COLO668 (cell line): ENCODE measurements at regions not wholly inside any gene's neighbourhood (a gene's known extent, or its start where the extent isn't known, plus 50 kb on each side); places are given as distances from the start of the nearest gene placed in this dataset.
"Not testable (repeated sequence)": the region's sequence is repeated elsewhere in the genome, so short reads cannot be mapped to it uniquely, and the experiment has no call there.

Source experiments
- DNase-seq: peaks from one replicate; lab custom pipeline; 2025; ENCODE audit not compliant: unreplicated experiment; lab: John Stamatoyannopoulos, UW

DNA sequence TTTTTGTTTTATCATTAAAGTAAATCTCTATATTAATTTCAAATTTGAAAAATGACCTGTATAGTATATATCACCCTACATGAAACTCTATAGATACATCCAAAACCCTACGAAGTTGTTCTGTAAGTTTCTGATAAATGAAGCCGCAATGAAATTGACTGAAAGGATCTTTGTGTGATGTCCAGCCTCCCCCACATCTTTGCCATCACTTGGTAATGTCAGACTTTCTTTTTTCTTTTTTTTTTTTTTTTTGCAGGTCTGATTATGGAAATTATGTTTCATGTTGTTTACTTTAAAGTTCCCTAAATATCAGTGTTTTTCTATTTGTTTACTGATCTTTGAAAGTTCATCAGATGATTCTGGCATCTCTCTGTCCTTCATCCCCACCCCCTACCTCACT is 155.6 kb upstream of the CDH4 start:
- no peak for DNase-seq

DNA sequence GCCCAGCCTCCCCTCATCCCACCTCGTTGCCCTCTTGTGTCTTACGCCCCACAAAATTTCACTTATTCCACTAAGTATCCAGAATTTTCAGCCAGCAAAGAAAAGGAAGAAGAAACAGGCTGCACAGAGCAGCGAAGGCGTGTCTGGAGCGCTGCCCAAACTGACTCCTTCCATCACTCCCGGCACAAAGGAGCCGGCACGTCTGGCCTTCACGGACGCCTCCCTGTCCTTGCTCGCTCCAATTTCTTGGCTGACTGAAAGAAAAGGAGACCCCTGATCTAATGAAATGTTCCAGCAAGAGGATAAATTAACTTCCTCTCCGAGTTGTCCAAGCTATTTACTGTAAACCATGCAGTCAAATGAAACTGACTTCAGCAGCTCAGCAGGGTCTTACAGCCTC is 152.3 kb upstream of the CDH4 start:
- no peak for DNase-seq

DNA sequence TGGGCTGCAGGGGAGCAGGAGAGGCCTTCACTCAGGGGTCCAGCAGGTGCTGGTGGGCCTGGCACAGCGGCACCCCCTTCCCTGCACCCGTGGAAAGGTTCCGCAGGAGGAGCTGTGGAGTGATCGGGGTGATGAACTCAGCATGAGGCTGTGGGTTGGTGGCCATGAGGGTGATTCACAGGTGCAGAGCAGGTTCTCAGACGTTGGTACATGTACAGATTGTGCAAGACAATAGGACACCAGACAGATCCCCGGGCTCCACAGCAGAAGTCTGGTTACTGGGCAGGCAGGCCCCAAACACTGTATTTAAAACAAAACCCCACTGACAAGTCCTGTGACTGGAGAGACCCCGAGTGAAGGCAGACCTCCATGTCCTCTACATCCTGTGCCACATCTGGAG is 151.6 kb upstream of the CDH4 start:
- no peak for DNase-seq

DNA sequence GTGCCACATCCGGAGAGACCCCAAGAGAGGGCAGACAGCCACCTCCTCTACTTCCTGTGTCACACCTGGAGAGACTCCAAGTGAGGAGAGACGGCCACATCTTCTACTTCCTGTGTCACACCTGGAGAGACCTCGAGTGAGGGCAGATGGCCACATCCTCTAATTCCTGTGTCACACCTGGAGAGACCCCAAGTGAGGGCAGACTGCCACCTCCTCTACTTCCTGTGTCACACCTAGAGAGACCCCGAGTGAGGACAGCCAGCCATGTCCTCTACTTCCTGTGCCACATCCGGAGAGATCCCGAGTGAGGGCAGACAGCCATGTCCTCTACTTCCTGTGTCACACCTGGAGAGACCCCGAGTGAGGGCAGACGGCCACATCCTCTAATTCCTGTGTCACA is 150.7 kb upstream of the CDH4 start:
- not testable (repeated sequence) for DNase-seq

DNA sequence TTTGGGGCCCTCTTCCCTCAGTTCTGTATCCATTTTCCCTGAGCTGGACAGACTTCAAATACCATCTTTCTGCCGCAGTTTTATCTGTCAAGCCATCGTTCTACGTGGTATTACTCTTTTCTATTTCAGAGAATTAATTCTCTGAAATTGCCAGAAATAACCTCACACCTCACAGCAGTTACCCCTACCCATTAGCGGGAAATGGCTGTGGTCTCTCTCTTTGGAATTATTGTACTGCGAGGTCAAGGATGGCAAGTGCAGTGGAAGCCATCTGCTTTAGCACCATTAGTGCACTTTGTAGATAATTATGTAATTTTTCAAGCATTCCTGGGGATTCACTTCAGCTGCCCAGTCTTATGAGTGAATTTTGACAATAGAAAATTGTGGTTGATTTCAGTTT is 147.8 kb upstream of the CDH4 start:
- DNase-seq: no peak

DNA sequence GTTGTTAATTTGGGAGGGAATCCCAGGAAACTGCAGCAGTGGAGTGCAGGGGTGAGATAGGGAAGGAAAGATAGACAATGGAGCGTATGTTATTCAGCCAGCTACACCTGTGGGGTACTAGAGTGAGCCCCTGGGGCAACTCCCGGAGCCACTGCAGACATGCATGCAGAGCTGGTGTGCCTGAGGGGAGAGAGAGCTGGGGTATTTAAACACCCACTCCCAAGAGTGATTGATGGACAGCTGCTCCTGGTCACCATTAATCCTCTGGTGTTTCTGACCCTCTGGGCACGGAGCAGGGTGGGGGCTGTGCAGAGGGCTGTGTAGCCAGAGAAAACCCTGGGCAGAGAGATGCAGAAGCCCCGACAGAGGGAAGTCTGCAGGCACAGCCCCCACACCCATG is 146.7 kb upstream of the CDH4 start:
- no peak for DNase-seq

DNA sequence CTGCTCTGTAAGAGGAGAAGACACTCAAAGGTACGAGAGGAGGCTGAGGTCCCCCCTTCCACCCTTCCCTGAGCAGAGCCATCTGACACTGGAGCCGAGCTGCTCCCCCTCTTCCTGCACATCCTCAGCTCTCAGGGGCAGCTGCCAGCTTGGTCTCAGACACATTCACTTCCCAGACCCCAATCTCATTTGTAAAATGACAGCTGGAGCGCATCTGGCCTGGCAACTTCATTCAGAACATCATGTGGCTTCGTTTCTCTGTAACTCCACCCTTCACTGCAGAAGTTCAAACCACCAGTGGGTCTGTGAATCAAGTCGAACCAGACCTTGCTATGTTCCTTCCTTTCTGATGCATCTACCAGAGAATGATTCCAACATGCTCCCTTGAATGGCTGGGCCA is 145.6 kb upstream of the CDH4 start:
- no peak for DNase-seq

DNA sequence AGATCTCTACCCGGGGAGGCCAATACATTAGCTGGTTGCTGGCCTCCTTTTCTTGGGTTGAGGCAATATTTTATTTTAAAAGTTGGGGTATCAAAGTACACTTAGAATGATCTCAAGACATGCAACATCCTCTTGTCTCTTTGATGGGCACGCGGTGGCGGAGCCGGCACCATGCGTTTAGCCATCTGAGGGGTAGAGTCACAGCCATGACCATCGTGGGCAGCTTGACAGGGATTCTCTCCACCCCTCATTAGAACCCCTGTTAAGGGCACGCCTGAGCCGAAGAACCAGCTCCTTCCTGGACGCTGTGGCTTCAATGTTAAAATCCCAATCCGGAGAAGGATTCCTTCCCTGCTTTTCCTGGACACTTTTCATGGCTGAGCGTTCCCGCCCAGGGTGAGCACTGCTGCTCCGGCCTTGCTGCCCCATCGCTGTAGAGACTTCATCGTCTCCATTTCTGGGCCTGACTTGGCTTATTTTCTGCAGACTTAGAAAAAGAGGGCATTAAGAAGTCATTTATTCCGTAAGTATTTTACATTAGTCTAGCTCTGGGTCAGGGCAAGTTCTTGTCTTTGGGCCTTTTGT is 142.7 kb upstream of the CDH4 start:
- no peak for DNase-seq

DNA sequence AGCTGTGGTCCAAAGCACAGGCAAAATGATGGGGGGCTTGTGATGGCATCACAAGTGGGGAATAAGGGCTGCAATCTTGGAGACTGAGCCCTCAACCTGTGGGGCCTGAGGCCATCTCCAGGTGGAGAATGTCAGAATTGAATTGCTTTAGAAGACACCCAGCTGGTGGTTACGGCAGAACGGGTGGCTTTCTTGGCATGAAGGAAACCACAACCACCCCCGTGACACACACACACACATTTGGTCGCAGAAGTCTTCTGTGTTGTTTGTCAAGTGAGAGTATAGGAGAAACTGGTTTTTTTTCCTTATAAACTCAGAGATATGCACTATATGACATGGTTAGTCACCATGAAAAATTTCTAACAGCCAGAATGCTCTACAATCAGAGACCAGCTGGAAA is 139.5 kb upstream of the CDH4 start:
- no peak for DNase-seq

DNA sequence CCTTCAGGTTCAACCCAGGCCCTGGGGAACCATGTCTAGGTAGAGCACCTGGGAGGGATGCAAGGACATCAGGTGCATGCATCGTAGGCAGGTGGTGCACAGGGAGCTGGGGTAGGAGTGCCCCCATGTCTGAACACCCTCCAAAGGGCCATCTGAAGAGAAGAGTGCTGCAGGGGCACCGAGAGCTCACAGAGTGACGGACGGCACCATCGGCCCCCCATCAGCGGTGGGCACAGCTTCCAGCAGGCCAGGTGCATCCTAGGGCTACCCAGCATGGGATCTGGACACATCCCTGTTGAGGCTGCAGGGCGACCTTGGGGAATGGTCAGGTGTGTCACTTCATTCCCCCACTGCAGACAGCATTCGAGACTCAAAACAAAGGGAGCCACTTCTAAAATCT is 138.3 kb upstream of the CDH4 start:
- DNase-seq: no peak

DNA sequence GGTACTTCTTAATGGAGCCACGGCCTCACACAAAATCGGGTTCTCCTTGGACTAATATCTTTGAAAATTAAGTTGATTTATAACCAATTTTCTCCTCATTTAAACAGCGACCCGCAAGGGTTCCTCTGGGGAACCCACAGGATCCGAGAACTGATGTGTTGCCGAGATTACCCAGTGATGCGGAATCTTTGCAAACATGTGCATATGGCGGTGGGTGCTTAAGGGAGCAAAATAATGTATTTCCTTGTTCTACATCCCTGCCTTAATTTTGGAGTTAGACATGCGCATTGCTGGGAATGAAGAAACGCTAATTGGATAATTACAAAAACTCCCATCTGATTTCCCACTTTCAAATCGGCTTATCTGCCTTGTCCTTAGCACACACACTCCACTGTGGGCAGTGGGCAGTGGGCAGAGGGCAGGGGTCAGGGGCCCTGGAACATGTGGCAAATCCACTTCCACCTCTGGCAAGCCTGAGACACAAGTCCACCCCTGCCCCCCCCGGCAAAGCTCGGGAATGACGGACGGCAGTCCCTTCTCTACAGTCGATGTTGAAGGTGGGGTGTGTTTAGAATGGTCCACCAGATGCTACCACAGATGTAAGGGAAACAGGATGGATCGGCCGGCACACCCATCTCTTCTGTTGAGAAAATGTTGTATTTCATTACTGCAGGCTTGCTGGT is 137.4 kb upstream of the CDH4 start:
- no peak for DNase-seq

DNA sequence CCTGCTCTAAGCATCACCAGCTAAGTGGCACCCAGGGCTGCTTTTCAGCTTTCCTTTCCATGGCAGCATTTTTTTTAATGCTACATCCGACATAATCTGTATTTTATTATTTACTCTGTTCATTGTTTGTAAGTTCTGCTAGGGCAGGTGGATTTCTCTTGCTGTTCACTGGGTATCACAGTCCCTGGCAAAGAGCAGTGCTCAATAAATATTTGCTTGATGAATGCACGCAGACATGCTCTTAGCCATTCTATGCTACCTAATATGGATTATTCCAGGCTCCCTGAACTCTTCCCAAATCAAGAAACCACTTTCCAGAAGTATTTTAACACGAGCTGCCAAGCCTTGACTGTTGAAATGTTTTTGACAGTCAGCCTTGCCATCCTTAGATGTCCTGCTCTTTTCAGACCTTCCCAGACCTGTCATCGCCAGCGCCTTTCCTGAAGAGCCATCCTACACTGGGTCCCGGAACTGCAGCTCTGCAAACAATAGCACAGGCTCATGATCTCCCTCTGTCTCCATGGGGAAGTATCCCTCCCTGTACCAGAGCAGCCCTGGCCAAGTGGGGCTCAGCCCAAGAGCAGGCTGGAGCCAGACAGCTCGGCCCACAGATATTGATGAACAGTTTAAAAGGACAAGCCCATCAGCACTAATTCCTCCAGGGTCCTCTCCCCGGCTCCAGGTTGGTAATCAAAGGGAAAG is 136.5 kb upstream of the CDH4 start:
- no peak for DNase-seq

DNA sequence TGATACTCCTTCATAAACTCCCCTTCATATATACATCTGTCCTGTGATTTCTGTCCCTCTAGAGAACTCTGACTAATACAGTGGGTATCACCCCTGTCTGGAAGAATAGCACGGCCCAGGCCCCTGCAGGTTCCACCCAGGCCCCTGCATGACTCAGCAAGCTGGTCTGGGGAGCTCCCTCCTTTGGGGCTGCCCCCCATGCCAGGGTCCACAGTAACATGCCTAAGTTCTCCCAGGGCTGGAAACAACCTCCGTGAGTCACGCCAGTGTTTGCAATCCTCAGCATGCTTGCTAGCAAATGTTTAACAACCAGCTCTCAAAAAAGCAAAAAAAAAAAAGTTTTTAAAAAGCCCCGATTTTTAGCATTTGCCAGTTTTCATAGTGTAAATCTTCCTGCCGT is 134.3 kb upstream of the CDH4 start:
- DNase-seq: no peak

DNA sequence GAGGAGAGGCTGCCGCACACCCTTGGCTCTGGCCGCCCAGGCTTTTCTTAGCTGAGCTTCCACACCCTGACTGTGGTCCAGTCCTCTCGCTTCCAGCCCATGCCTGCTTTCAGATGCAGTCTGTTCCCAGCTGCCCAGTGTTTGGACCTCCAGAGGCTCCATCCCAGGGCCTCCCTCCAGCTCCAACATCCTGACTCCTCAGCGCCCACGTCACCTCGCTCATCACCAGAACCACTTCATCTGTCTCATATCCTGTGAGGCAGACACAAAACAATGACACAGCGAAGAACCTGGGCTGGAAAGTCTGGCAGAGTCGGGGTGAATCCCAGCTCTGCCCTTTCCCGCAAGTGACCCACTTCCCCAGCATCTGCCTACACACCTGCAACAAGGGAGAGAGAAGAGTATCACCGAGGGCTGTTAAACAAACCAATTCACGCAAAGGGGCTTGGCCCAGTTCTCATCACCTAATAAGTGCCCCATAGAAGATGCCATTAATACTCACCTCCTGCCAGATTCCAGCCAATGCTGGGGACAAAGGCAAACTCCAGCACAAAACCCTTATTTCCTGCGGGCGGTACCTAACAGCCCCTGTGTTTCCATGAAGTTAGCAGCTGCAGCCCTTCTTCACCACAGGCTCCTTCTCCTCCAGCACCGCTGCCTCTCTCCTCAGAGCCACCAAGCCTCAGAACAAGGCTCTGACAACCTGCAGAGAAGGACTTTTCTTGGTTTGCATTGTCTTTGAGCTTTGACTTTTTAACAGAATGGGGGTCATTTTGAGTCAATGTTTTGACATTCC is 133.4 kb upstream of the CDH4 start:
- no peak for DNase-seq

DNA sequence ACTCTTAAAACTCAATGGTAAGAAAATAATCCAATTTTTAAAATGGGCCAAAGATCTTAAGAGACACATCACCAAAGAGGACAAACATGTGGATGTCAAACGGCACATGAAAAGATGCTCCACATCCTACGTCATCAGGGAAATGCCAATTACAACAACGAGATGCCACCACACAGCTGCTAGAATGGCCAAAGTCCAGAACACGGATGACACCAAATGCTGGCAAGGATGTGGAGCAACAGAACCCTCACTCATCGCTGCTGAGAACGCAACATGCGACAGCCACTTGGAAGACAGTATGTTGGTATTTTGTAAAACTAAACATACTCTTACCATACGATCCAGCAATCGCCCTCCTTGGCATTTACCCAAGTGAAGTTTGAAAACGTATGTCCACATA is 132.8 kb upstream of the CDH4 start:
- no peak for DNase-seq

DNA sequence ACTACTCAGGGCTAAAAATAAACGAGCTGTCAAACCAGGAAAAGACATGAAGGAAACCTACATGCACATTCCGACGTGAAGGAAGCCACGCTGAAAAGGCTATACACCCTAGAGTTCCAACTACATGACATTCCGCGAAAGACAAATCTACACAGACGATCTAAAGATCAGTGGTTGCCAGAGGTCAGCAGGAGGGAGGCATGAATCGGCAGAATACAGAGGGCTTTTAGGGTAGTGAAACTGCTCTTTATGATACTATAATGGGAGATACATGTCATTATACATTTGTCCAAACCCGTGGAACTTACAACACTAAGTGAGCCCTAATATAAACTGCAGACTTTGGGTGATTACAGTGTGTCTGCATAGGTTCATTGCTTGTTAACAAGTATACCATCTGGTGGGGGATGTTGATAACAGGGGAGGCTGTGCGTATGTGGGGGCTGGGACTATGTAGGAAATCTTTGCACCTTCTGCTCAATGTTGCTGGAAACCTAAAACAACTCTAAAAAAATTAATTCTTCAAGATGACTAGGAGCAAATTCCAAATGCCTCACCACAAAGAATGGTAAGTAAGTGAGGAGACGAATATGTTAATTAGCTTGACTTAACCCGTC is 132.2 kb upstream of the CDH4 start:
- DNase-seq: no peak

DNA sequence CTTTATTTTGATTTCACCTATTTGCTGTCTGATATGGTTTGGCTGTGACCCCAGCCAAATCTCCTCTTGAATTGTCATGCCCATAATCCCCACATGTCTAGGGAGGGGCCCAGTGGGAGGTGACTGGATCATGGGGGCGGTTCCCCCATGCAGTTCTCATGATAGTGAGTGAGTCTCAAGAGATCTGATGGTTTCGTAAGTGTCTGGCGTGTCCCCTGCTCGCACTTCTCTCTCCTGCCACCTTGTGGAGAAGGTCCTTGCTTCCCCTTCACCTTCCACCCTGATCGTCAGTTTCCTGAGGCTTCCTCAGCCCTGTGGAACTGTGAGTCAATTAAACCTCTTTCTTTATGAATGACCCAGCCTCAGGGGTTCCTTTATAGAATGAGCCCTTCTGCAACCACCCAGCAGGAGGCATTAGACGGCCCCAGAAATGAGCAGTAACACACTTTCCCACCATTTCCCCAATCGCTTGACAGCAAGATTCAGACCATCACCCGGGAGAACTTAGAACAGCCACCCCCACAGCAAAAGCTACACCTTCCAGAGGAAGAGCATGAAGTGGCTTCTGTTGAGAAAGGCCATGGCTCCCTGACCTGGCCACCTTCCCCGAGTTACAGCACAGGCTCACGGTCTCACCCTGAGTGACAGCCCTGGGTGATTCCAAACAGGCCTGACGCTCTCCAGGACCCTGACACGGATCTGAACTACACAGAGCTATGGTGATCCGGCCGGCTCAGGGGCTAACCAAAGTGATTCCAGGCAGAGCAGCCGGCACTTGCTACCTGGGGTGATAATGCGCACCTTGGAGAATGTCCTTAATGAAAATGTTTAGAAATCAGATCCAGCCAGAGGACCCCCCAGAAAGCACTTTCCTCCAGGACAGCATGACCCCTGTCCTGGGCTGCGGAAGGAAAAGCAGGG is 131.2 kb upstream of the CDH4 start:
- peak; percentile 11 for DNase-seq

DNA sequence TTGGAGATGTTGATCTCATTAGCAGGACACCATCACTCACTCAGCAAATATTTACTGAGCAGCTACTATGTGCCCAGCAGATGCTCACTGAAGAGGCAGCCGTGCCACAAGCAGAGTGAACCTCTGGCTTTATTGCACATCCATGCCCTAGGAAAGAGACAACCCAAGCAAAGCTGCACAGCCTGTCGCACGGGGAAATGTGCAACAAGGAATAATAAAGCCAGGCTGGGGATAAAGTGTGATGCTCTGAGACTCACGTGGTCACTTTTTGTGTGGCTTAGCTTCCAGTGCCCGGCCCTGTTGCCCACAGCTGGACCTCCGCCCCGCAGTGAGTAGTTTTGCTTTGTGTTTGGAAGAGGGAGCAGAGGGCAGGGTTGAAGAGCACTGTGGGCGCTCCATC is 130.4 kb upstream of the CDH4 start:
- no peak for DNase-seq

DNA sequence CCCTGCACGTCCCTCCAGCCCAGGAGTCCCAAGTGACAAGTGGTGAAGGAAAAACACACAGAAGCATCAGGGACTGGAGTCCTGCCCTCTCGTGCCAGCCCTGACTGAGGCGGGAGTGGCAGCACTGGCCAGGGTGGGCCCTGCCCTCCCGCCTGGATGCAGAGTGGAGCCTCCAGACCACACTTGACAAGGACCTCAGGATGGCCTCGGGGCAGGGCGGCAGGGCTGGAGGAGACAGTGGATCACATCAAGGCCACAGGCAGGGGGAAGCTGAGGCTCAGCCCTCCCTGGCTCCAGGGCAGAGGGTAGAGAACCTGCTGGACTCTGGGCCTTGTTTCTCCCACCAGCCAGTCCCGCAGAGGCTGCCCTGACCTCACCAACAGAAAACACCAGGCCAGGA is 128.8 kb upstream of the CDH4 start:
- DNase-seq: no peak

DNA sequence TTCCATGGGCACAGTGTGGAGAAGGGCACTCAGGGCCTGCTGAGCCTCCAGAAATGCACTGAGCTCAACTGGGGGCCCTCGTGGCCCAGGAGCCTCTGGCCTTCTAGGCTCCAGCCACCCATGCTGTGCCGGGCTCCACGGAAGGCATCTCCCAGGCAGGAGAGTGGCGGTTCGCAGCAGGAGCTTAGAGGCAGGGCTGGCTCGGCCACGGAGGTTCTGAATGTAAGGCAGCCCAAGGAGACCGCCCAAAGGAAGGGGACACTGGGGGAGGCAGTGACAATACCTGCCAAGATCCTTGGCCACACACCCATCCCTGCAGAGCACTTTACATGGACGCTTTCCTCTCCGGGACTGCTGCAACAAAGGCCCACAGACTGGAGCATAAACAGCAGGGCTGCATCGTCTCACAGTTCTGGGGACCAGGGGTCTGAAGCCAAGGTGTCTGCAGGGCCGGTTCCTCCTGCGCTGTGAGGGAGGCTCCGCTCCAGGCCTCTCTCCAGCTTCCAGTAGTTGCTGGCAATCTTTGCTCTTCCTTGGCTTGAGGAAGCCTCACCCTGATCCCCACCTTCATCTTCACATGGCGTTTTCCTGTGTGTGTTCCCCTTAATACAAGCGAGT is 128.2 kb upstream of the CDH4 start:
- no peak for DNase-seq
